ENCODE measurements at regions not wholly inside any gene's neighbourhood (a gene's known extent, or its start where the extent isn't known, plus 50 kb on each side); places are given as distances from the start of the nearest gene placed in this dataset.
A peak's percentile ranks its signal among the peaks of the same experiment; 100 is the strongest.

DNA sequence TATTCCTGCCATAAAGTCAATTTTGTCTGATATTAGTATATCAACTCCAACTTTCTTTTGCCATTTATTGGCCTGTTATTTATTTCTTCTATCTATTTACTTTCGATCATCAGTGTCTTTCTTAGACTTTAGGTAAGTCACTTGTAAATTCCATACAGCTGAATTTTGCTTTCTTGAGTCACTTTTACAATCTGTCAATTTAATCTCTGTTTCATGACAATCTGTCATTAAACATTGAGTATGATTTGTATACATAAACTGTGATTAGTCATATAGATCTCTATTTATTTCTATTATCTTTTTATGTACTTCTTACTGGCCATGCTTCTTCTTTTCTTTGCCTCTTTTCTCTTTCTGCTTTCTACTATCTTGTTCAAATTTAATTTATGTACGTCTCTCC lies 160.1 kb downstream of the TMA16 start:
- no peak overlapping the region for H3K4me3 Mint-ChIP-seq
- peaks cover 3% of the 10 kb centered on the region for H3K4me1 Mint-ChIP-seq
- peaks cover 3% of the 10 kb centered on the region for H3K9me3 Mint-ChIP-seq
- Histone ChIP-seq H3K4me3 (no peak overlapping the region), H3K27ac (no peak overlapping the region), H4K20me1 (ENCODE audit: low read depth) (no peaks in the 10 kb centered on the region), H3K27me3 (no peaks in the 10 kb centered on the region), H3K9me3 (ENCODE audit: low read depth) (no peaks in the 10 kb centered on the region), H3K36me3 (no peaks in the 10 kb centered on the region), H3K4me2 (no peak overlapping the region), H3K4me1 (peaks cover 7% of the 10 kb centered on the region), H3K79me2 (ENCODE audit: low read depth) (no peaks in the 10 kb centered on the region), H3F3A (ENCODE audit: low read depth) (no peaks in the 10 kb centered on the region), H3K9ac (no peak overlapping the region), H2AFZ (replicated peaks) (no peak overlapping the region)
- no peak overlapping the region for H3K27ac Mint-ChIP-seq
- no peaks in the 10 kb centered on the region for H3K27me3 Mint-ChIP-seq (ENCODE audit: insufficient read depth, low read depth)
- no peak for DNase-seq (ENCODE audit: low spot score)
- TF ChIP-seq EZH2phosphoT487 (IDR thresholded peaks at IDR 0.05) (no peak), EZH2 (IDR thresholded peaks at IDR 0.05) (no peak)
- TF ChIP-seq, protein P1, sequence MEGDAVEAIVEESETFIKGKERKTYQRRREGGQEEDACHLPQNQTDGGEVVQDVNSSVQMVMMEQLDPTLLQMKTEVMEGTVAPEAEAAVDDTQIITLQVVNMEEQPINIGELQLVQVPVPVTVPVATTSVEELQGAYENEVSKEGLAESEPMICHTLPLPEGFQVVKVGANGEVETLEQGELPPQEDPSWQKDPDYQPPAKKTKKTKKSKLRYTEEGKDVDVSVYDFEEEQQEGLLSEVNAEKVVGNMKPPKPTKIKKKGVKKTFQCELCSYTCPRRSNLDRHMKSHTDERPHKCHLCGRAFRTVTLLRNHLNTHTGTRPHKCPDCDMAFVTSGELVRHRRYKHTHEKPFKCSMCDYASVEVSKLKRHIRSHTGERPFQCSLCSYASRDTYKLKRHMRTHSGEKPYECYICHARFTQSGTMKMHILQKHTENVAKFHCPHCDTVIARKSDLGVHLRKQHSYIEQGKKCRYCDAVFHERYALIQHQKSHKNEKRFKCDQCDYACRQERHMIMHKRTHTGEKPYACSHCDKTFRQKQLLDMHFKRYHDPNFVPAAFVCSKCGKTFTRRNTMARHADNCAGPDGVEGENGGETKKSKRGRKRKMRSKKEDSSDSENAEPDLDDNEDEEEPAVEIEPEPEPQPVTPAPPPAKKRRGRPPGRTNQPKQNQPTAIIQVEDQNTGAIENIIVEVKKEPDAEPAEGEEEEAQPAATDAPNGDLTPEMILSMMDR (IDR thresholded peaks at IDR 0.05), result no peak
- no peaks in the 10 kb centered on the region for H3K36me3 Mint-ChIP-seq

DNA sequence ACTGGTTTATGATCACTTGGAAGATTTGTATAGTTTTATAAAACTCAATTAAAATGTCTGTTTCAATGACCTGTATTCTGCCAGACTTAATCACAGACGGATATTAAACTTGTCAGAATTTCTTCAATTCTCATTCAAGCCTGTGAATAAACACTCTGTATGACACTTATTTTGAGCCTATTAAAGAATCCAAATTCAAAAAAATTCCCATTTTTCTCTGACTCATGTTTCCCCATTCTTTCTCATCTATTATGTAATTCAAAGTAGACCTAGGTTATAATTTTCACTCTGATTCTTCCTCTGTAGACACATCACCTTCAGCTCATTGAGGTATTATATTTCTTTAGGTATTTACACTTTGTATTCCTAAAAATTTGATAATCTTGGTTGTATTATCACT lies 166.1 kb downstream of the TMA16 start:
- Histone ChIP-seq H3K4me2 (no peak overlapping the region), H3K36me3 (no peaks in the 10 kb centered on the region), H3K27ac (no peak overlapping the region), H2AFZ (replicated peaks) (no peak overlapping the region), H3K9ac (no peak overlapping the region), H3K79me2 (ENCODE audit: low read depth) (no peaks in the 10 kb centered on the region), H3K27me3 (no peaks in the 10 kb centered on the region), H3K4me3 (no peak overlapping the region), H3K9me3 (ENCODE audit: low read depth) (no peaks in the 10 kb centered on the region), H3K4me1 (no peaks in the 10 kb centered on the region), H3F3A (ENCODE audit: low read depth) (no peaks in the 10 kb centered on the region), H4K20me1 (ENCODE audit: low read depth) (no peaks in the 10 kb centered on the region)
- H3K27ac Mint-ChIP-seq, result no peak overlapping the region
- no peaks in the 10 kb centered on the region for H3K36me3 Mint-ChIP-seq
- no peaks in the 10 kb centered on the region for H3K27me3 Mint-ChIP-seq (ENCODE audit: insufficient read depth, low read depth)
- DNase-seq (ENCODE audit: low spot score), result no peak
- H3K9me3 Mint-ChIP-seq, result peaks cover 3% of the 10 kb centered on the region
- H3K4me1 Mint-ChIP-seq, result no peaks in the 10 kb centered on the region
- no peak overlapping the region for H3K4me3 Mint-ChIP-seq
- TF ChIP-seq EZH2 (IDR thresholded peaks at IDR 0.05) (no peak), EZH2phosphoT487 (IDR thresholded peaks at IDR 0.05) (no peak)
- TF ChIP-seq, protein P1 (IDR thresholded peaks at IDR 0.05), result no peak

DNA sequence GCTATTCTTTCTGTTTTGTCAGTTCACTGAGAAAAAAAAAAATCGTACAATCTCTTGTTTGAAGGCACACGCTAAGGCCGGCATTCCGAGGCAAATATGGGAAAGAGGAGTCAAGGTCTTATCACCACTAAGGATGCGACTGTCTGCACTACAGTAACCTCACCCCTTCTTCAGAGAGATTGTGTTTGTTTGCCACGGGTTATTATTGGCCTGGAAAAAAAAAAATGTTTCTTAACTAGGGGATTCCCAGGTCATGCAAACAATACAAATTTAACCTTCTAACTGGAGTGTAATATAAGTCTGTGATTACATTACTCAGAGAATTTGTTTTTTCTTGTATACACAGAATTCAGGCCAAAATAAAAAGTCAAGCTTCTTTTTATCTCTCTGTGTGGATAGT lies 168.3 kb downstream of the TMA16 start:
- H3F3A ChIP-seq (ENCODE audit: low read depth), result no peaks in the 10 kb centered on the region
- no peaks in the 10 kb centered on the region for H3K4me1 ChIP-seq
- Mint-ChIP-seq H3K9me3 (no peaks in the 10 kb centered on the region), H3K27me3 (ENCODE audit: insufficient read depth, low read depth) (no peaks in the 10 kb centered on the region), H3K27ac (no peak overlapping the region), H3K36me3 (no peaks in the 10 kb centered on the region), H3K4me3 (no peak overlapping the region), H3K4me1 (no peaks in the 10 kb centered on the region)
- TF ChIP-seq, protein P1 (IDR thresholded peaks at IDR 0.05), result no peak
- no peak for TF ChIP-seq EZH2 (IDR thresholded peaks at IDR 0.05)
- TF ChIP-seq EZH2phosphoT487 (IDR thresholded peaks at IDR 0.05), result no peak
- DNase-seq (ENCODE audit: low spot score), result no peak
- no peaks in the 10 kb centered on the region for H3K9me3 ChIP-seq (ENCODE audit: low read depth)
- H3K27ac ChIP-seq, result no peak overlapping the region
- no peak overlapping the region for H3K4me3 ChIP-seq
- no peaks in the 10 kb centered on the region for H3K36me3 ChIP-seq
- H3K9ac ChIP-seq, result no peak overlapping the region
- H4K20me1 ChIP-seq (ENCODE audit: low read depth), result no peaks in the 10 kb centered on the region
- H3K27me3 ChIP-seq, result no peaks in the 10 kb centered on the region
- H3K4me2 ChIP-seq, result no peak overlapping the region
- peak overlapping the region; percentile 14 for H2AFZ ChIP-seq (replicated peaks)
- H3K79me2 ChIP-seq (ENCODE audit: low read depth), result no peaks in the 10 kb centered on the region
